Chondrocyte (in vitro differentiated cells): ENCODE measurements at regions not wholly inside any gene's neighbourhood (a gene's known extent, or its start where the extent isn't known, plus 50 kb on each side); places are given as distances from the start of the nearest gene placed in this dataset.

Experiments
- DNase-seq: peaks from one replicate; pipeline ENCODE4 v3.0.0; 2021; ENCODE audit warnings: mixed read lengths, low spot score
- H3K27ac Mint-ChIP-seq: one replicate; pipeline ENCODE4 v1.8.0; 2021; ENCODE audit warnings: mild to moderate bottlenecking, moderate library complexity, mixed read lengths; ENCODE audit not compliant: unreplicated experiment
- H3K27me3 Mint-ChIP-seq: 2 replicates; pipeline ENCODE4 v1.8.0; 2021; ENCODE audit warnings: low read depth, mixed read lengths
- H3K36me3 Mint-ChIP-seq: 2 replicates; pipeline ENCODE4 v1.8.0; 2021; ENCODE audit warnings: low read depth, mixed read lengths
- H3K4me1 Mint-ChIP-seq: 2 replicates; pipeline ENCODE4 v1.8.0; 2021; ENCODE audit warnings: low read depth, mild to moderate bottlenecking, mixed read lengths
- H3K4me3 Mint-ChIP-seq: one replicate; pipeline ENCODE4 v1.8.0; 2021; ENCODE audit warnings: mild to moderate bottlenecking, moderate library complexity, mixed read lengths; ENCODE audit not compliant: unreplicated experiment
- H3K9me3 Mint-ChIP-seq: 2 replicates; pipeline ENCODE4 v1.8.0; 2021; ENCODE audit warnings: low read depth, mixed read lengths
- TF ChIP-seq, protein P1 (sequence below): fragments of 200-600 bp; sonication (generic); IDR thresholded peaks from 2 replicates; pipeline ENCODE4 v1.5.0; 2021; ENCODE audit warnings: antibody characterized with exemption, mild to moderate bottlenecking, moderate library complexity

DNA sequence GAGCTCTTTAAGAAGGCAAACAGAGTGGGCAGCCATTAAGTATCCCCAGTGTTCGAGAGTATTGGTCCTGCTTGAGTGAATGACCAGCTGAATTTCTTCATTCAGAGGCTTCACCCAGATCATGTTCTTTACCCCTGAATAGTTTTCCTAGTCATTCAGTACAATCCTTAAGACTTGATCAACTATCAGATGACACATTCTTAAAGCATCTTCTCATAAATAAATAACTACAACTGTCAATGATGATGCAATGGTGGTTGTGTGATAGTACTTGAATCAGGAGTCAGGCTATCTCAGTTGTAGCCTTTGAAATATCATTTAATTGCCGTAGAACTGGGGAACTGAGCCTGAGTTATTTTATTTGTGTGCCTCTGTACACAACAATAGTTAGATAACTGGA lies 416.8 kb upstream of the CCL2 start:
- no peak overlapping the region for H3K27ac Mint-ChIP-seq
- H3K27me3 Mint-ChIP-seq = no peaks in the 10 kb centered on the region
- H3K4me3 Mint-ChIP-seq = no peak overlapping the region
- H3K9me3 Mint-ChIP-seq = no peaks in the 10 kb centered on the region
- TF ChIP-seq, protein P1, sequence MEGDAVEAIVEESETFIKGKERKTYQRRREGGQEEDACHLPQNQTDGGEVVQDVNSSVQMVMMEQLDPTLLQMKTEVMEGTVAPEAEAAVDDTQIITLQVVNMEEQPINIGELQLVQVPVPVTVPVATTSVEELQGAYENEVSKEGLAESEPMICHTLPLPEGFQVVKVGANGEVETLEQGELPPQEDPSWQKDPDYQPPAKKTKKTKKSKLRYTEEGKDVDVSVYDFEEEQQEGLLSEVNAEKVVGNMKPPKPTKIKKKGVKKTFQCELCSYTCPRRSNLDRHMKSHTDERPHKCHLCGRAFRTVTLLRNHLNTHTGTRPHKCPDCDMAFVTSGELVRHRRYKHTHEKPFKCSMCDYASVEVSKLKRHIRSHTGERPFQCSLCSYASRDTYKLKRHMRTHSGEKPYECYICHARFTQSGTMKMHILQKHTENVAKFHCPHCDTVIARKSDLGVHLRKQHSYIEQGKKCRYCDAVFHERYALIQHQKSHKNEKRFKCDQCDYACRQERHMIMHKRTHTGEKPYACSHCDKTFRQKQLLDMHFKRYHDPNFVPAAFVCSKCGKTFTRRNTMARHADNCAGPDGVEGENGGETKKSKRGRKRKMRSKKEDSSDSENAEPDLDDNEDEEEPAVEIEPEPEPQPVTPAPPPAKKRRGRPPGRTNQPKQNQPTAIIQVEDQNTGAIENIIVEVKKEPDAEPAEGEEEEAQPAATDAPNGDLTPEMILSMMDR = no peak
- no peaks in the 10 kb centered on the region for H3K4me1 Mint-ChIP-seq
- H3K36me3 Mint-ChIP-seq = no peaks in the 10 kb centered on the region
- DNase-seq = no peak

DNA sequence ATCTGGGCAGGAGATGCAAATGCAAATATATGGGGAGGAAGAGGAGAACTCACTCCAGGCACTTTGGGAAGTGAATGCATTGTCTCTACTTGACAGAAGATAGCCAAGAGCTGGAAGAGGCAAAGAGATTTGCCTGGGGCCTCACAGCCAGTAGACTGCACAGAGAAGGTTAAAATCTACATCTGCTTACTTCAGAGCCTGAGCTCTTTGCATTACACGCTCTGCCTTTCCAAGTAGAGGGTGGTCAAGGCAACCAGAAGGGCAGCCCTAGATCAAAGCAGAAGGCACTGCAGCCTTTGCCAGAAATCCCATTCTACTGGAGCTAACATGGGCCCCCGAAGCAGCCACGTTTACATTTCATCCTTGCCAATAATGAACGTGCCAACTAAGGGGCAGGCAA lies 407.2 kb upstream of the CCL2 start:
- Mint-ChIP-seq H3K27ac (no peak overlapping the region), H3K4me3 (no peak overlapping the region), H3K9me3 (no peaks in the 10 kb centered on the region), H3K36me3 (no peaks in the 10 kb centered on the region), H3K27me3 (no peaks in the 10 kb centered on the region), H3K4me1 (no peaks in the 10 kb centered on the region)
- DNase-seq = no peak
- TF ChIP-seq, protein P1 = no peak

DNA sequence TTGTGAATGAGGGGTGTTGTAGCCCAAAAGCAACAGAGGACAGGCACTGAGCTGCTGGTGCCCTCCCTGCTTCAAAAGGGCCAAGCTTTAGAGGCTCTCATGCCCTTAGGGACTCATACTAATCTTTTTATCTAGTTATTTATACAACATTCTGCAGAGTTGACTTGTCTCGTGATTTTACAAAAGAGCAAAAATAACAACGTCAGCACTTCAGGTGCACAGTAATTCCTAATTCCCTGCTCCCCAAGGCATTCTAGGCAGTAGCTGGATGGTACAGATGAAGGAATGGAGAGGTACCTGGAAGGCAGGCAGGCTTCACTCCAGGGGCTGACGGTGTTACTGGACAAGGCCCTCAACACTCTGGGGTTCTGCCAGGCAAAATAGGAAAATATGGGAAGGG lies 406.7 kb upstream of the CCL2 start:
- no peaks in the 10 kb centered on the region for H3K27me3 Mint-ChIP-seq
- no peak overlapping the region for H3K27ac Mint-ChIP-seq

DNA sequence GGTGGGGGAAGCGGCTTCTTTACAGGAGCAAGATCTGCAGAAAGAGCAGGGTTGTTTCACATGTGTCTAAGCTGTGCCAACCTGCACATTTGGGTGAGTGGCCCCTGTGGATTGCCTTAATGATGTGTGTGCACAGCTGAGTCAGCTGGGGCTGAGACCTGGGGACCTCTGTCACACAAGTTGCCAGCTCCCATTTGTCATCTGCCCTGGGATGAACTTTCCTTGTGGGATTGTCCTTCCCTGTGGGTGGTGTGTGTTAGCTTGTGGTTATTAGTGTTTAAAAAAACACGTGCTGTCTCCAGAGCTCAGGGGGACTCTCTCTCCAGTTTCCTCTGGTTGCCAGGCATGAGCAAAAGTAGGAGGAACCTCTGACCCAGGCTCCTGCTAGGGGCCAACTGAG lies 400.5 kb upstream of the CCL2 start:
- no peak overlapping the region for H3K4me3 Mint-ChIP-seq
- no peaks in the 10 kb centered on the region for H3K36me3 Mint-ChIP-seq
- H3K9me3 Mint-ChIP-seq = no peaks in the 10 kb centered on the region
- no peak for DNase-seq
- H3K27ac Mint-ChIP-seq = no peak overlapping the region
- H3K27me3 Mint-ChIP-seq = no peaks in the 10 kb centered on the region
- TF ChIP-seq, protein P1 = no peak
- no peaks in the 10 kb centered on the region for H3K4me1 Mint-ChIP-seq

More for the DNA sequence above, 406.7 kb upstream of the CCL2 start:
- H3K36me3 Mint-ChIP-seq = no peaks in the 10 kb centered on the region
- H3K4me3 Mint-ChIP-seq = no peak overlapping the region
- H3K4me1 Mint-ChIP-seq = no peaks in the 10 kb centered on the region
- no peaks in the 10 kb centered on the region for H3K9me3 Mint-ChIP-seq
- TF ChIP-seq, protein P1 = no peak
- no peak for DNase-seq

DNA sequence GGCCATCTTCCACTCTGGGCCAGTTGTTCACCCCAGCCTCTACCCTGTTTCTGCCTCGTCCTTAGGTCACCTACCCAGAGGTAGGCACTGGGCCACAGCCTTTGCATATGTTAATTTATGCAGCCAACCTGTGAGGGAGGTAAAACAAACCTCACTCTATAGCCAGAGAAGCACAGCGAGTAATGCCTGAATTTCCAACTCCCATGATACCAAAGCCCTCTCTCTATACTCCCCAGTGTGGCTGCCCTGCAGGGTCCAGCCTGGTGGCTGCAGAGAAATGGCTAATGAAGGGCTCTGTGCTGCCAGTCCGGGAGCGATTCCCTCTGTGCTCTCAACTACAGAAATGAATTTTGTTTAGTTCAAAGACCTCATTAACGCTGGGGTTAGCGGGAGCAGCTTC lies 397.0 kb upstream of the CCL2 start:
- TF ChIP-seq, protein P1 = no peak
- no peak for DNase-seq
- Mint-ChIP-seq H3K27ac (no peak overlapping the region), H3K4me1 (no peaks in the 10 kb centered on the region), H3K9me3 (no peaks in the 10 kb centered on the region), H3K27me3 (no peaks in the 10 kb centered on the region), H3K36me3 (no peaks in the 10 kb centered on the region), H3K4me3 (no peak overlapping the region)
